ENCODE measurements at regions not wholly inside any gene's neighbourhood (a gene's known extent, or its start where the extent isn't known, plus 50 kb on each side); places are given as distances from the start of the nearest gene placed in this dataset.

GRCh38 chr4:100106982-100107381 lies 83.3 kb downstream of the DDIT4L start:
- DNase-seq (ENCODE audit: low spot score) = peak; percentile 72
- Histone ChIP-seq H3K4me3 (ENCODE audit: low read depth, low read length, poor library complexity, severe bottlenecking) (peak overlapping the region; percentile 16), H3K36me3 (ENCODE audit: insufficient read depth, low read length) (no peaks in the 10 kb centered on the region), H3K27ac (ENCODE audit: low read depth, low read length, poor library complexity, severe bottlenecking) (no peak overlapping the region), H4K20me1 (ENCODE audit: insufficient read depth, low read length) (no peaks in the 10 kb centered on the region), H2AFZ (ENCODE audit: low read length) (no peak overlapping the region), H3K4me2 (ENCODE audit: low read length) (peak overlapping the region; percentile 54), H3K79me2 (ENCODE audit: insufficient read depth, low read depth, low read length) (no peaks in the 10 kb centered on the region), H3K4me1 (ENCODE audit: insufficient read depth, low read length, poor library complexity, severe bottlenecking) (peaks cover 23% of the 10 kb centered on the region), H3K9me3 (ENCODE audit: low read length) (no peaks in the 10 kb centered on the region), H3K9me2 (ENCODE audit: insufficient read depth, low read length) (no peaks in the 10 kb centered on the region)
- intact Hi-C loops (cut with micrococcal nuclease; ENCODE audit: unreplicated experiment) = loop anchor here (2.0 kb wide), 1 partner anchor 60 kb away; no protein-coding TSS in a partner anchor
- ChIA-PET POLR2A (interaction anchor here (0.6 to 1.7 kb wide), 4 partner anchors 9 to 1920 kb away, joined by 3 to 5 read pairs (median 4); no protein-coding TSS in a partner anchor), CTCF (ENCODE audit: unreplicated experiment) (no interaction called here)
- TF ChIP-seq EZH2phosphoT487 (IDR thresholded peaks at IDR 0.05; ENCODE audit: borderline replicate concordance, low read depth, low read length) = no peak
- no TSS peak for BruUV-seq (replicated peaks)

- Histone ChIP-seq H3K27ac (ENCODE audit: low read depth, low read length, poor library complexity, severe bottlenecking) (no peak overlapping the region), H3K9me3 (ENCODE audit: low read length) (no peaks in the 10 kb centered on the region), H4K20me1 (ENCODE audit: insufficient read depth, low read length) (no peaks in the 10 kb centered on the region), H2AFZ (ENCODE audit: low read length) (no peak overlapping the region), H3K36me3 (ENCODE audit: insufficient read depth, low read length) (no peaks in the 10 kb centered on the region), H3K4me3 (ENCODE audit: low read depth, low read length, poor library complexity, severe bottlenecking) (no peak overlapping the region), H3K4me2 (ENCODE audit: low read length) (no peak overlapping the region), H3K4me1 (ENCODE audit: insufficient read depth, low read length, poor library complexity, severe bottlenecking) (peaks cover 31% of the 10 kb centered on the region), H3K79me2 (ENCODE audit: insufficient read depth, low read depth, low read length) (no peaks in the 10 kb centered on the region), H3K9me2 (ENCODE audit: insufficient read depth, low read length) (no peaks in the 10 kb centered on the region)
- intact Hi-C loops (cut with micrococcal nuclease; ENCODE audit: unreplicated experiment) = no loop called here
- POLR2A ChIA-PET = interaction anchor here (0.6 to 1.6 kb wide), 5 partner anchors 66 to 1511 kb away, joined by 3 to 7 read pairs (median 3); no protein-coding TSS in a partner anchor
- BruUV-seq (replicated peaks) = no TSS peak
- CTCF ChIA-PET (ENCODE audit: unreplicated experiment) = interaction anchor here (2.0 kb wide), 1 partner anchor 10 kb away, joined by 4 read pairs; no protein-coding TSS in a partner anchor
- no peak for TF ChIP-seq EZH2phosphoT487 (IDR thresholded peaks at IDR 0.05; ENCODE audit: borderline replicate concordance, low read depth, low read length)
- no peak for TF ChIP-seq CTCF (conservative IDR thresholded peaks at IDR 0.05; ENCODE audit: low read length)
- no peak for DNase-seq (ENCODE audit: low spot score)
Measured at GRCh38 chr4:100103671-100104070, 86.6 kb downstream of the DDIT4L start.

GRCh38 chr4:100100985-100101384 lies 89.3 kb downstream of the DDIT4L start:
- Histone ChIP-seq H3K4me3 (ENCODE audit: low read depth, low read length, poor library complexity, severe bottlenecking) (no peak overlapping the region), H3K4me1 (ENCODE audit: insufficient read depth, low read length, poor library complexity, severe bottlenecking) (peaks cover 8% of the 10 kb centered on the region), H3K4me2 (ENCODE audit: low read length) (peak overlapping the region; percentile 18), H2AFZ (ENCODE audit: low read length) (no peak overlapping the region), H3K27ac (ENCODE audit: low read depth, low read length, poor library complexity, severe bottlenecking) (no peak overlapping the region), H4K20me1 (ENCODE audit: insufficient read depth, low read length) (no peaks in the 10 kb centered on the region), H3K79me2 (ENCODE audit: insufficient read depth, low read depth, low read length) (no peaks in the 10 kb centered on the region), H3K36me3 (ENCODE audit: insufficient read depth, low read length) (no peaks in the 10 kb centered on the region), H3K9me2 (ENCODE audit: insufficient read depth, low read length) (no peaks in the 10 kb centered on the region), H3K9me3 (ENCODE audit: low read length) (no peaks in the 10 kb centered on the region)
- intact Hi-C loops (cut with micrococcal nuclease; ENCODE audit: unreplicated experiment) = no loop called here
- POLR2A ChIA-PET = interaction anchor here (0.6 kb wide), 1 partner anchor 1225 kb away, joined by 3 read pairs; no protein-coding TSS in a partner anchor
- TF ChIP-seq EZH2phosphoT487 (IDR thresholded peaks at IDR 0.05; ENCODE audit: borderline replicate concordance, low read depth, low read length) (no peak), CTCF (conservative IDR thresholded peaks at IDR 0.05; ENCODE audit: low read length) (no peak)
- DNase-seq (ENCODE audit: low spot score) = no peak
- BruUV-seq (replicated peaks) = no TSS peak
- CTCF ChIA-PET (ENCODE audit: unreplicated experiment) = no interaction called here
